Lung (tissue), 11 donors: ENCODE measurements at regions not wholly inside any gene's neighbourhood (a gene's known extent, or its start where the extent isn't known, plus 50 kb on each side); places are given as distances from the start of the nearest gene placed in this dataset.

Source experiments
- ATAC-seq: fragments of 200-7000 bp; cut with Tn5 transposase; one replicate; pipeline ENCODE4 v1.9.1; 2020; ENCODE audit warnings: moderate number of reproducible peaks; ENCODE audit not compliant: insufficient read depth, low FRiP score
- DNase-seq, 3 donors: peaks; one replicate each; pipeline ENCODE4 v3.0.0-alpha.2; 2013 to 2017
- H3K27ac ChIP-seq, 2 donors: one replicate each; pipeline ENCODE4 v1.5.1; 2013; ENCODE audit warnings: mild to moderate bottlenecking in 2 of 2, moderate library complexity in 2 of 2, control low read depth in 1 of 2, inconsistent platforms in 1 of 2, low read depth in 1 of 2, low read length in 1 of 2
- H3K27me3 ChIP-seq, 3 donors: one replicate each; pipeline ENCODE4 v1.5.1; 2013; ENCODE audit warnings: low read length in 2 of 3; ENCODE audit not compliant: control insufficient read depth in 3 of 3, insufficient read depth in 3 of 3
- H3K36me3 ChIP-seq, 4 donors: one replicate each; pipeline ENCODE4 v1.5.1; 2013; ENCODE audit warnings: low read length in 4 of 4, mild to moderate bottlenecking in 1 of 4, moderate library complexity in 1 of 4; ENCODE audit not compliant: control insufficient read depth in 4 of 4, insufficient read depth in 4 of 4
- H3K4me1 ChIP-seq, 5 donors: one replicate each; pipeline ENCODE4 v1.5.1; 2013; ENCODE audit warnings: low read length in 5 of 5, mild to moderate bottlenecking in 2 of 5, moderate library complexity in 1 of 5; ENCODE audit not compliant: control insufficient read depth in 5 of 5, insufficient read depth in 5 of 5
- H3K4me3 ChIP-seq: one replicate; pipeline ENCODE4 v1.5.1; 2013; ENCODE audit warnings: mild to moderate bottlenecking, control low read depth, moderate library complexity
- H3K9ac ChIP-seq, 2 donors: one replicate each; pipeline ENCODE4 v1.5.1; 2013; ENCODE audit warnings: low read length in 2 of 2, control low read depth in 1 of 2; ENCODE audit not compliant: insufficient read depth in 1 of 2
- H3K9me3 ChIP-seq, 4 donors: one replicate each; pipeline ENCODE4 v1.5.1; 2013; ENCODE audit warnings: low read length in 3 of 4, mild to moderate bottlenecking in 1 of 4, moderate library complexity in 1 of 4; ENCODE audit not compliant: control insufficient read depth in 4 of 4, insufficient read depth in 3 of 4
- CTCF ChIP-seq: IDR thresholded peaks from 2 replicates; pipeline ENCODE4 v1.5.1; 2012; ENCODE audit warnings: mild to moderate bottlenecking; ENCODE audit errors: control extremely low read depth, extremely low read depth
- WGBS, 2 donors: extraction: QIAGEN DNeasy Blood & Tissue Kit; methylation state at CpG; one replicate each; pipeline ENCODE4 v1.1.7; 2013; 5-methylcytosine and 5-hydroxymethylcytosine counted together
- donor health status: control.
- donor health status: control.
- donor health status: Bipolar disorder and iron deficiency.
- donor health status: healthy.
- donor health status: DM: yes; HTN: yes; CAD: no.

DNA sequence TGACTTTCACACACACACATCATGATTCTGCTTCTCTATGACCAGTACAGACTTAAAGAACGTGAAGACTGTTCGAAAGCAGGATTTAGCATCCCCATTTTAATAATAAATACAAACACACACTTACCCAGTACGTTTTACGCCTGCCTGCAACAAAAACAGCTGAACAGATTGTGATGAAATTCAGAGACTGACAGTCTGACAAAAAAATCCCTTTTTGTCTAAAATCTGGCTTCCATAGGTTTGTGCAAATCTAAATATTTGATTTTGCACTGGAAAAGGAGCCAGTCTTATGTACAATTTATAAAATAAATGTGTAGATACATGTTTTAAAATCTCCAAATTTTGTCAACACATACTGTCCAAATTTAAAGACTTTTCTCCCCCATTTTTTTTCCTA lies 630.7 kb downstream of the ZEB2 start:
- 90 to 93% methylated on average over 4 of the region's 4 CpGs for WGBS, 2 donors
- TF ChIP-seq CTCF = no peak
- Histone ChIP-seq H3K36me3 (no peaks in the 10 kb centered on the region), H3K27ac (no peak overlapping the region), H3K4me1 (peaks cover 0 to 5% (median 0%) of the 10 kb centered on the region in 5 donors), H3K27me3 (no peaks in the 10 kb centered on the region), H3K9me3 (no peaks in the 10 kb centered on the region), H3K9ac (no peak overlapping the region), H3K4me3 (no peak overlapping the region)
- ATAC-seq (no peak), DNase-seq (no peak)

DNA sequence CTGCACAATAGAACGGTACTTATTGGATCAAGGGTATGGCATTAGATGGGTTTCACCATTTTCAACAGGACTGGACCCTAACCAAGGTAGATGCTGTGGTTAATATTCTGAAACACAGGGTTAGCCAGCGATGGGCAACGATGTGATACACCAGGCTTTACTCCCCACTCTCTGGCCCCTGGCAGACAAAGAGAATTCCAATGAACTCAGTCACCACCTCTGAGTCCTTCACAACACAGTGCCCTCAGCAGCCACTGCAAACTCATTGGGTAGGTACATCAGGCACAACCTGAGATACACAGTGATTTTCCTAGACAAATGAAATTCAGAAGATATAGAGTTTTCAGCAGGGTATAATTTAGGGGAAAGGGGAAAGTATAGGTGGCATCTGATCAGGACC lies 634.5 kb downstream of the ZEB2 start:
- Histone ChIP-seq H3K27me3 (no peaks in the 10 kb centered on the region), H3K9me3 (no peaks in the 10 kb centered on the region), H3K9ac (no peak overlapping the region), H3K4me1 (no peaks in the 10 kb centered on the region), H3K27ac (no peak overlapping the region), H3K36me3 (no peaks in the 10 kb centered on the region), H3K4me3 (no peak overlapping the region)
- 95 to 97% methylated on average over 3 of the region's 3 CpGs for WGBS, 2 donors
- DNase-seq (no peak), ATAC-seq (no peak)
- TF ChIP-seq CTCF = no peak

DNA sequence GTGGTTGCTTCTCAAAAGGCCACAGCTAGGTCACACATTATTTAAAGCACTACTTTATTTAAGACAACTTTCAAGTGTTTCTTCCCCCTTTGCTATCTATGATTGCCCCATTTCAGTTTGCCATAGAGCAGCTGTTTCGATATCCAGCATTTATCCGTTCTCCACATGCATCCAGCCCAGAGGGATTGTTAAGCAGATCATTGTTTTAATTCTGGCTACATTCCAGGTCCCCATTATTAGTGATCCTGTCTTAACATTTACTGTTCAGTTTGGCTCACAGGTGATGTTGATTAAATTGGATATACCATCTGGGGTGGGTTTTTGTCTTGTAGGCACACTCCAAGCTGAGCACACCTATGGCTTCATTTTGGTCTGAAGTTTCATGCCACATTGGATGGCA lies 638.7 kb downstream of the ZEB2 start:
- Histone ChIP-seq H3K36me3 (no peaks in the 10 kb centered on the region), H3K4me3 (no peak overlapping the region), H3K9ac (no peak overlapping the region), H3K9me3 (no peaks in the 10 kb centered on the region), H3K27me3 (no peaks in the 10 kb centered on the region), H3K4me1 (no peaks in the 10 kb centered on the region), H3K27ac (no peak overlapping the region)
- no peak for DNase-seq
- no peak for ATAC-seq
- 76 to 80% methylated on average over 2 of the region's 2 CpGs for WGBS, 2 donors
- TF ChIP-seq CTCF = no peak

GRCh38 chr2:143877876-143878530 lies 641.9 kb downstream of the ZEB2 start:
- TF ChIP-seq CTCF = no peak
- Histone ChIP-seq H3K36me3 (no peaks in the 10 kb centered on the region), H3K9ac (no peak overlapping the region), H3K4me1 (no peaks in the 10 kb centered on the region), H3K4me3 (no peak overlapping the region), H3K27me3 (no peaks in the 10 kb centered on the region), H3K27ac (no peak overlapping the region), H3K9me3 (peaks cover 0 to 3% (median 0%) of the 10 kb centered on the region in 4 donors)
- ATAC-seq (no peak), DNase-seq (peak in 1 of 3 donors; percentile 20)
- WGBS, 2 donors = 88 to 89% methylated on average over 1 of the region's 1 CpG
